Tibial artery (tissue), 4 donors: ENCODE measurements at regions not wholly inside any gene's neighbourhood (a gene's known extent, or its start where the extent isn't known, plus 50 kb on each side); places are given as distances from the start of the nearest gene placed in this dataset.

Source experiments
- DNase-seq, 2 donors: peaks; one replicate each; pipeline ENCODE4 v3.0.0-alpha.2; 2019
- H3K27ac ChIP-seq, 2 donors: fragments of 200-600 bp; sonication (generic) in 1 of 2; 1 replicate in 1 of 2; 2 replicates in 1 of 2; pipeline ENCODE4 v1.5.1; 2018 to 2019; ENCODE audit warnings: mild to moderate bottlenecking in 1 of 2
- H3K27me3 ChIP-seq, 2 donors: fragments of 200-600 bp; sonication (generic) in 1 of 2; one replicate each; pipeline versions ENCODE4 v1.5.1 to v1.6.0; 2016 to 2019
- H3K36me3 ChIP-seq, 3 donors: fragments of 200-600 bp; sonication (generic) in 2 of 3; one replicate each; pipeline ENCODE4 v1.5.1; 2016 to 2019; ENCODE audit warnings: mild to moderate bottlenecking in 2 of 3
- H3K4me1 ChIP-seq, 4 donors: fragments of 200-600 bp; sonication (generic) in 2 of 4; 1 replicate in 3 of 4; 2 replicates in 1 of 4; pipeline ENCODE4 v1.5.1; 2016 to 2019
- H3K4me3 ChIP-seq, 2 donors: fragments of 200-600 bp; sonication (generic) in 1 of 2; 1 replicate in 1 of 2; 2 replicates in 1 of 2; pipeline ENCODE4 v1.5.1; 2018 to 2019; ENCODE audit warnings: mild to moderate bottlenecking in 2 of 2
- H3K9me3 ChIP-seq, 3 donors: fragments of 200-600 bp; sonication (generic) in 1 of 3; one replicate each; pipeline ENCODE4 v1.5.1; 2016 to 2019
- intact Hi-C: fragments of 100-400 bp; cut with DNase I; formaldehyde crosslinking; loops from one replicate; pipeline ENCODE4 v1.15.0; 2023; ENCODE audit warnings: low total_unique reads
- TF ChIP-seq, protein P1 (sequence below), 2 experiments: fragments of 200-600 bp in 1 of 2; fragments of 450-650 bp in 1 of 2; IDR thresholded peaks; one replicate each; pipeline ENCODE4 v1.5.1; 2017 to 2019; ENCODE audit warnings: antibody characterized with exemption in 2 of 2, mild to moderate bottlenecking in 1 of 2, moderate library complexity in 1 of 2

DNA sequence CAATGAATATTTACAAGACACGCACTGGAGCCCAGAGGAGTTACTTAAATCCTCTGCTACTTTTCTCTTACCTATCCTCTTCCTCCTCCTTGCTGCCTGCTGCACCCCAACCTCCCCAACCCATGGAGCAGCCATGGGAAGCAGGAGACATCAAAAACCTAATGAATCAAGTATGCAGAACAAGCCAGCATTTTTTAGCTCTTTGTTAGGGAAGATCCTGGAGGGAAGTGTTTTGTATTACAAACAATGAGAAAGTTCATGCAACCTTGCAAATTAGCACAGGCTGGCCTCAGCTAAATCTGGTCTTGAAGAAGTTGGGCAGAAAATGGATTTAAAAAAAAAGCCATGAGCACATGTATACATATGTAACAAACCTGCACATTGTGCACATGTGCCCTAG is 498.8 kb downstream of the KIF4B start:
- Histone ChIP-seq H3K27ac (no peak overlapping the region), H3K4me1 (no peaks in the 10 kb centered on the region), H3K36me3 (no peaks in the 10 kb centered on the region), H3K27me3 (no peaks in the 10 kb centered on the region), H3K9me3 (no peaks in the 10 kb centered on the region), H3K4me3 (no peak overlapping the region)
- TF ChIP-seq, protein P1, sequence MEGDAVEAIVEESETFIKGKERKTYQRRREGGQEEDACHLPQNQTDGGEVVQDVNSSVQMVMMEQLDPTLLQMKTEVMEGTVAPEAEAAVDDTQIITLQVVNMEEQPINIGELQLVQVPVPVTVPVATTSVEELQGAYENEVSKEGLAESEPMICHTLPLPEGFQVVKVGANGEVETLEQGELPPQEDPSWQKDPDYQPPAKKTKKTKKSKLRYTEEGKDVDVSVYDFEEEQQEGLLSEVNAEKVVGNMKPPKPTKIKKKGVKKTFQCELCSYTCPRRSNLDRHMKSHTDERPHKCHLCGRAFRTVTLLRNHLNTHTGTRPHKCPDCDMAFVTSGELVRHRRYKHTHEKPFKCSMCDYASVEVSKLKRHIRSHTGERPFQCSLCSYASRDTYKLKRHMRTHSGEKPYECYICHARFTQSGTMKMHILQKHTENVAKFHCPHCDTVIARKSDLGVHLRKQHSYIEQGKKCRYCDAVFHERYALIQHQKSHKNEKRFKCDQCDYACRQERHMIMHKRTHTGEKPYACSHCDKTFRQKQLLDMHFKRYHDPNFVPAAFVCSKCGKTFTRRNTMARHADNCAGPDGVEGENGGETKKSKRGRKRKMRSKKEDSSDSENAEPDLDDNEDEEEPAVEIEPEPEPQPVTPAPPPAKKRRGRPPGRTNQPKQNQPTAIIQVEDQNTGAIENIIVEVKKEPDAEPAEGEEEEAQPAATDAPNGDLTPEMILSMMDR (IDR thresholded peaks at IDR 0.05) = no peak
- no peak for DNase-seq
- intact Hi-C loops = no loop called here

DNA sequence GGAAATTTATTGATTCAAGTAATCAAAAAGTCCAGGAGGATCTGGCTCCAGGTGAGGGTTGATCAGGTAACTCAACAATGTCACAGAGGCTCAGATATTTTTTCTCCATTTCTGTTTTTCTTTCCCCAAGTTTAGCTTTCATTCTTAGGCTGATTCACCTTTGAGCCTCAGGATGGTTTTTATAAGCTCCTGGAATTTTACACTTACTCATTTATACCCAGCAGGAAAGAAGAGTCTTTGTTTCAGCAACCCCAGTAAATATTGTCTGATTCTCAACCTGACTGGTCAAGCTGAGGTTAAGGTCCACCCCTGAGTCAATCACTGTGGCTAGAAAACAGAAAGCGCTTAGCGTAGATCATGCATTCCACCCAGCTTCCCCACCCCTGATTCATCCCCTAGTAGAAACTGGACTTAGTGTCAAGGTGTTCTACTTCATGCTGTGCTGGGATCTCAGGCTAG is 500.6 kb downstream of the KIF4B start:
- H3K9me3 ChIP-seq = no peaks in the 10 kb centered on the region
- intact Hi-C loops = no loop called here
- H3K27me3 ChIP-seq = no peaks in the 10 kb centered on the region
- TF ChIP-seq, protein P1 (IDR thresholded peaks at IDR 0.05) = no peak
- H3K27ac ChIP-seq = no peak overlapping the region
- DNase-seq = no peak
- no peak overlapping the region for H3K4me3 ChIP-seq
- H3K4me1 ChIP-seq = no peaks in the 10 kb centered on the region
- H3K36me3 ChIP-seq = no peaks in the 10 kb centered on the region

GRCh38 chr5:155522540-155522939 is 509.0 kb downstream of the KIF4B start:
- Histone ChIP-seq H3K9me3 (no peaks in the 10 kb centered on the region), H3K27ac (no peak overlapping the region), H3K4me3 (no peak overlapping the region), H3K4me1 (no peaks in the 10 kb centered on the region), H3K36me3 (no peaks in the 10 kb centered on the region), H3K27me3 (no peaks in the 10 kb centered on the region)
- TF ChIP-seq, protein P1 (IDR thresholded peaks at IDR 0.05) = no peak
- DNase-seq = no peak
- intact Hi-C loops = no loop called here

GRCh38 chr5:155529362-155529761 is 515.8 kb downstream of the KIF4B start:
- TF ChIP-seq, protein P1 (IDR thresholded peaks at IDR 0.05) = no peak
- intact Hi-C loops = no loop called here
- H3K4me1 ChIP-seq = no peaks in the 10 kb centered on the region
- no peaks in the 10 kb centered on the region for H3K36me3 ChIP-seq
- no peaks in the 10 kb centered on the region for H3K9me3 ChIP-seq
- no peaks in the 10 kb centered on the region for H3K27me3 ChIP-seq
- no peak overlapping the region for H3K4me3 ChIP-seq
- DNase-seq = no peak
- H3K27ac ChIP-seq = no peak overlapping the region

GRCh38 chr5:155530046-155530445 is 516.5 kb downstream of the KIF4B start:
- Histone ChIP-seq H3K4me1 (no peaks in the 10 kb centered on the region), H3K27ac (no peak overlapping the region), H3K27me3 (no peaks in the 10 kb centered on the region), H3K4me3 (no peak overlapping the region), H3K36me3 (no peaks in the 10 kb centered on the region), H3K9me3 (no peaks in the 10 kb centered on the region)
- TF ChIP-seq, protein P1 (IDR thresholded peaks at IDR 0.05) = no peak
- DNase-seq = no peak
- intact Hi-C loops = no loop called here
